Superior temporal gyrus (tissue), 1 donor: ENCODE measurements at regions not wholly inside any gene's neighbourhood (a gene's known extent, or its start where the extent isn't known, plus 50 kb on each side); places are given as distances from the start of the nearest gene placed in this dataset.

Experiments
- DNase-seq: peaks from one replicate; pipeline ENCODE4 v3.0.0-alpha.2; 2016; ENCODE audit errors: extremely low spot score

DNA sequence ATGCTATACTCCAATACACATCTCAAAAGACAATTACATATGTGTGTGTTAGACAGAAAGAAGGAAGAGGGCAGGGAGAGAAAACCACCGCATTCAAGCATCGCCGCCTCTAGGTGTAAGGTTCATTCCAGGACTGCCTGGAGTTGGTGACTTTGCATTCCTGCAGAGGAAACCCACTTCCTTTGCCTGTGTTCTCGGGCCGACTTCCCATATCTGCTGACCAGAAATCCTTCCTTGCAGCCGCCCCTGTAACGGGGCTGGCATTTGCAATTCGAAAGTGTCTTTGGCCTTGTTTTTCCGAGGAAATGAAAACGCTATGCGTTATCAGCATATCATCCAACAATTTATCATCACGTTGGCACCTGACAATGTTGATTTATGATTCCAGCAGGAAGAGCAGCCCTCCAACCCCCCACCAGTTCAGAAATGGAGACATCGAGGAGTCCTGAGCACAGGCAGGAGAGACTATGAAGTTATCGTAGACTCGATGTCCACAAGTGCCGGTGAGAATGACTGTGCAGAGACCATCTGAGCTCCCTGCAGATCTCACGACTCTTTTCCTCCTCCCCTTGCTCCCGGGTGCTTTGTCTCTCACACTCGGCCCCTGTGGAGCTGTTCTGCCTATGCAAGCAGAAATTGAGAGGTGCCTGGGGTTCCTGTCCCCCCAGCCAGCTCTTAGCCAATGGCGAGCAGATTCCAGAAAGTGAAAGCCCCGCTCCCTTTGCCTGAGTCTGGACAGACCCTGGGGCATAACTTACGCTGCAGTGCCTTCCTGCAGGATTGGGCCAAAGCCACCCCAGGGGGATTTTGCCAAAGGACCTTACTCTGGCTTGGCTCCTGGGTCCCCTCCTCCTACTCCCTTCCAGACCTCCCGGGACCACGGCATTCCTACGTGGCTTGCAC is 68.9 kb upstream of the FOXK1 start:
- no peak for DNase-seq

DNA sequence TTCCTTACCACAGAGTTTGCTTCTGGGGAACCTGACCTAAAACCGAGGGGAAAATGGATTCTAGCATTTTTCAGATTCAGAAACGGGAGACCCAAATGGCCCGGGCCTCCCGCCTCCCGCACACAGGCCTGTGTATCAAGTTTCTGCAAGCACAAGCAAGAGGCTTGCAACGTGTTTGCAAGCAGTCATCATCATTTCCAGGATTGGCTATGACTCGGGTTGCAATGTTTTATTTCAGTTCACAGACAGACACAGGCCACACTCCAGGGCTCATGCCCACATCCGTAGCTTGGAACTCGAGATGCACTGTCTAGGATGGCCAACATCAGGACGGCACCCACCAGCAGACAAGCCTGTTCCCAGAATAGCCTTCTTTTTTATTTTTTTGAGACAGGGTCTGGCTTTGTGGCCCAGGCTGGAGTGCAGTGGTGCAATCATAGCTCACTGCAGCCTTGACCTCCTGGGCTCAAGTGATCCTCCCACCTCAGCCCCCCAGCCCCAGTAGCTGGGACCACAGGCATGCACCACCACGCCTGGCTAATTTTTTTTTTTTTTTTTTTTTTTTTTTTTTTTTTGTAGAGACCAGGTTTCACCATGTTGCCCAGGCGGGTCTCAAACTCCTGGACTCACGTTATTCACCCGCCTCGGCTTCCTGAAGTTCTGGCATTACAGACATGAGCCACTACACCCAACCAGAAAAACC is 68.1 kb upstream of the FOXK1 start:
- DNase-seq = no peak

DNA sequence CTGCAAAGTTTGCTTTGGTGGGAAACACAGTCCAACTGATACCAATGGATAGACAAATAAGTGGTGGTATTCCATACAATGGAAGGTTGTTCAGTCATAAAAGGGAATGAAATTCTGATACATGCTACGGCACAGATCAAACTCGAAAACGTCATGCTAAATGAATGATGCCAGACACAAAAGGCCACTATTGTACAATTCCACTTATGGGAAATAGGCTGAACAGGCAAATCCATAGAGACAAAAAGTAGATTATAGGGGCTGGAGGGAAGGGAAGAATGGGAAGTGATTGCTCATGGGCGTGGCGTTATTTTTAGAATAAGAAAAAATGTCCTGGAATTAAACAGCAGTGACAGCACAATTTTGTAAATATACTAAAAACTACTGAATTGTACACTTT is 66.0 kb upstream of the FOXK1 start:
- no peak for DNase-seq

DNA sequence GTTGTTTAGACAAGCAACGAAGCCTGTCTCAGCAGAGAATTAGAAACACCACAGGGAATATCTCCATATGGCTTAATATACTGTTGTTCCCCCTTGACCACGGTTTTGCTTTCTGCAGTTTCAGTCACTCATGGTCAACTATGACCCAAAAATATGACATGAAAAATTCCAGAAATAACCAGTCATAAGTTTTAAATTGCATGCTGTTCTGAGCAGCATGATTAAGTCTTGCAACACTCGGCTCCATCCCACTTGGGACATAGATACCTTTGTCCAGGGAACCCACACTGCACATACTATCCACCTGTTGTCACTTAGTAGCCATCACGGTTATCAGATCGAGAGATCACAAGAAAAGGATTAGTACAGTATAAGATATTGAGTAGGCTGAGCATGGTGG is 60.7 kb upstream of the FOXK1 start:
- DNase-seq = no peak

DNA sequence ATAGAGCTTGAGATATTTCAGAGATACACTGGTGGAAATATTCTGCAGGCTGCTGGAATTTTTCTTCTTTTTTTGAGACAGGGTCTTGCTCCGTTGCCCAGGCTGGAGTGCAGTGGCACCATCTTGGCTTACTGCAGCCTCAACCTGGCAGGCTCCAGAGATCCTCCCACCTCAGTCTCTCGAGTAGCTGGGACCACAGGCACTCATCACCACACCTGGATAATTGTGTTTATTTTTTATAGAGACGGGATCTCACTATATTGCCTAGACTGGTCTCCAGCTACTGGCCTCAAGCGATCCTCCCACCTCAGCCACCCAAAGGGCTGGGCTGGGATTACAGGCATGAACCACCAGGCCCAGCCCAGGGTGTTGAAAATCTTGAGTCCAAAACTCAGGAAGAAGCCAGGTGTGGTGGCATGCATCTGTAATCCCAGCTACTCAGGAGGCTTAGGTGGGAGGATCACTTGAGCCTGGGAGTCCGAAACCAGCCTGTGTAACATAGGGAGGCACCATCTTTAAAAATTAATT is 55.7 kb upstream of the FOXK1 start:
- no peak for DNase-seq

DNA sequence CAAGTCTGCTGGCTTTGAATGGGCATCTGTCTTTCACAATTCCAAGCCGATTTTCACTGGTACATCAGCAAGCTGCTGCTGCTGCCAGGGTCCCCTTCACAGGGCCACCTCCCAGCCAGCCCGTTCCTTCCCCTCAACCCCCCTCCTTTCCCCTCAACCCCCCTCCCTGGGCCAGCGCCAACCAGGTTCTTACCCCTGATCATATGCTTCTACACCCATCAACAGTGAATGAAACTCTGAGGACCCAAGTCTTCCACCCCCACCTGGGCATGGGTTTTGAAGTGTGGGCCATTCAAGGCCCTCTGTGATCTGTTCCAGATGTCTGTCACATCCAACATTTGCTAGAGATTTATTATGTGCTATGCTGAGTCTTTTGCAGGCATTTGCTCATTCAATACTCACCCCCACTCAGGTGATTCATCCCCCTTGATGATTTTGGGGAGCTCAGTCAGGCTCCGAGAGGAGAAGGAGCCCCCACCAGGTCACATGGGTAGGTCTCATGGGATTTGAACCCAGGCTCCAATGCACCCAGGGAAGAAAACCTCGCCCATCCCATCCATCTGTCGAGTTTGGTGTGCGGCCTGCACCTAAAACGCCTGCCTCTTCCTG is 52.7 kb upstream of the FOXK1 start:
- DNase-seq = no peak

DNA sequence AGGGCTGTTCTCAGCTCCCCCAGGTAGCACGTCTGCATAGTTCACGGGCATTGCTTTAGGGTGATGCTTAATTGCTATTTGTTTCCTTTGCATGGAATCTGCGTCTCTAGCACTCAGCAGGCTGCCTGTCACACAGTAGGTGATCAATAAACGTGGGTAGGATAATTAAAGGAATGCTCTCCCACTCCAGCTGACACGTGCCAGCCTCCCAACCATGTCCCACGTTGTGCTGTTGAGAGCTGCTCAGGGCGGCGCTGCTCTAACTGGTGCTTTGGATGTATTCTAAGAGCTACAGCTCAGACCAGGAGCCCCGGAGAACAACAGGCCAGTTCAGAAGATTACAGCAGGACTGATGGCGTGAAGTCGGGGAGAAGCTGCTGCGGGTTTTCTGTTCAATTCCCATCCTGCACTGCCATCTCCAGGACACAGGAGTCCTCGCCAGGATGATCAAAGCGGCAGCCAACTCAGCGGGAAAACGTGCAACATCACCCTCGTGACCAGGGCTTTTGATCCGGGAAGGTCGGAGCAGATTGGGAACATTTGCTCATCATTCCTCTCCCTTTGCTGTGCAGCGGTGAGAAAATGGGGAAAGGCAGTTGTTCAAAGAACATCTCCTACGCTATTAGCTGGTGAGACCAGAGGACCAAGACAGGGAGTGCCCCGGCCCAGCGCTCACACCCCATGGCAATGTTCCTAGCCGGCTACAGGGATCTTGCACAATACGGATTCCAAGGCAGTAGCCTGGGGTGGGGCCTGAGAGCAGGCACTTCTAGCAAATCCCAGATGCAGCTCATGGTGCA is 50.5 kb upstream of the FOXK1 start:
- DNase-seq = peak; percentile 86
